ENCODE measurements at regions not wholly inside any gene's neighbourhood (a gene's known extent, or its start where the extent isn't known, plus 50 kb on each side); places are given as distances from the start of the nearest gene placed in this dataset.
A peak's percentile ranks its signal among the peaks of the same experiment; 100 is the strongest.
"Not testable (repeated sequence)": the region's sequence is repeated elsewhere in the genome, so short reads cannot be mapped to it uniquely, and the experiment has no call there.

DNA sequence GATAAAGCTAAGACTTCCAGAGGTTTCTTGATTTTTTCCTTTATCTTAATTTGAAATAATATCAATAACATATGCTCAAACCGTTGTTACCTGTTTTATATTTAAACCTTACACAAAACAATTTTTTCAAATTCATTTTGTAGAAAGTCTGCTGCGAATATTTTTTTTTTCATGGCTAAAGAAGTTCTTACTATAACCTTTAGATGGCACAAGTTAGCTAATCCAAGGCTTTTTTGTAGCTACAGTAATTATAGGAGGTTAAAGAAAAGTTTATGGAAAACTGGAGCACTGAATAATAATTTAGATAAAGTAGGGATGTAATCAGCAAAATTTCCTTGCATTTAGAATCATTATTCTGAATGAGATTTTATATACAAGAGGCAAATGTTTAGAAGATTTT lies 78.0 kb upstream of the PNPT1 start:
- DNase-seq (ENCODE audit: low spot score), result peak; percentile 45

DNA sequence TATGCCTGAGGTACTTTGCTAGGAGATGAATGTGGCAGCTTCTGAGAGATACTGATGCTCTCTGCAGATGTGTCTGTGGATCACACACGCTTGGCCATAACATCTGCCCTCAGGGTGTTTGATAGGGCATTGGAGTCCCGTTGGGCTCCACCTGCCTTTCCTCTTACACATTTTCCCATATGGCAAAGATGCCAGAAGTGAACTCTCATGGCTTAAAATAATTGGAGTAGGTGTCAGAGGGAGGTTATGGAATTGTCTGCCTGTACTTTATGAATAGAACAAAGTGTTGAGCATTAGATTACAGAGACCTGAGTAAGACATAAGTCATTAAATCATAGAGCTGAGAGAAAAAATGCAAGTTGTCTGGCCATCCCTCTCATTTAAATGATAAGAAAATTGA lies 75.3 kb upstream of the PNPT1 start:
- no peak for DNase-seq (ENCODE audit: low spot score)

DNA sequence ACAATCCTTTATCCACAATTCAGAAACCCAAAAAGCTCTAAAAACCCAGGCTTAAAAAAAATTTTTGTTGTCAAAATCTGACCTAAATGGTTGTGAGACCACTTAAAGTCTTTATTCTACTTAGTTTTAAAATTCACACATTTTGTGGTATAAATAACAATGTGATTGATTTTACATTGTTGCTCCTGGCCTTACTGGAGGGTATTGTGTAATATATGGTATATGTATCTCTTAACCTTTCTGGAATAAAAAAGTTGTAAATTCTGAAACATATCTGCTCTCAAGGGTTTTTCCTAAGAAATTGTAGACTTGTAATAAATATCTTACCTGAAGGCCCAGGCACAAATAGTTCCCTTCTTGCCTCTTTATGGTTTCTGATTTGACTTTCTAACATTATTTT lies 73.3 kb upstream of the PNPT1 start:
- DNase-seq (ENCODE audit: low spot score), result no peak

DNA sequence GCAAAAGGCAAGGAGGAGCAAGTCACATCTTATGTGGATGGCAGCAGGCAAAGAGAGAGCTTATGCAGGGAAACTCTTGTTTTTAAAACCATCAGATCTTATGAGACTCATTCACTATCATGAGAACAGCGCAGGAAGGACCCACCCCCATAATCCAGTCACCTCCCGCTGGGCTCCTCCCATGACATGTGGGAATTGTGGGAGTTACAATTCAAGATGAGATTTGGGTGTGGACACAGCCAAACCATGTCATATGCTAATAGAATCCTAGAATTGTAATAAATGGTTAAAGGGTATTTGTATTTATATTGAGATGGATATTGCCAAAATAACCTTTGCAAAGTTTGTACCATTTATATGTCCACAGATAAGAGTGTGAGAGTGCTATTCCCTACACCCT lies 72.1 kb upstream of the PNPT1 start:
- not testable (repeated sequence) for DNase-seq (ENCODE audit: low spot score)

DNA sequence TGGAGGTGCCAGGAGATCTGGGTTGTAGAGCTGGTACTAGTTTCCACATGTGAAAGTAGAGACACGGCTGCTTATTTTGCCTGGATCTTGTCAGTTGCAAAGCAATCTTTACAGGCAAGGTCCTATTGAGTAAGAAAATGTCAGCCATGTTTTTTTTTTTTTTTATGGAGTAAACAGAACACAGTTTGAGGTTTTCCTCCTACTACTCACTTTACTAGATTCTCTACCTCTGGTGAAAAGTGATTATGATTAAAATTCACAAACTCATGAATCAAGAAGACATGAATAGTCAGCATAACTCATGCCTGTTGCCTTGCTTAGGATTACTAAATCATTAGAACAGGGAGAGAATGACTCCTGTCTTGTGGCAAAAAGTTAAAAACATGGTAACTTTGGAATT lies 70.1 kb upstream of the PNPT1 start:
- no peak for DNase-seq (ENCODE audit: low spot score)

DNA sequence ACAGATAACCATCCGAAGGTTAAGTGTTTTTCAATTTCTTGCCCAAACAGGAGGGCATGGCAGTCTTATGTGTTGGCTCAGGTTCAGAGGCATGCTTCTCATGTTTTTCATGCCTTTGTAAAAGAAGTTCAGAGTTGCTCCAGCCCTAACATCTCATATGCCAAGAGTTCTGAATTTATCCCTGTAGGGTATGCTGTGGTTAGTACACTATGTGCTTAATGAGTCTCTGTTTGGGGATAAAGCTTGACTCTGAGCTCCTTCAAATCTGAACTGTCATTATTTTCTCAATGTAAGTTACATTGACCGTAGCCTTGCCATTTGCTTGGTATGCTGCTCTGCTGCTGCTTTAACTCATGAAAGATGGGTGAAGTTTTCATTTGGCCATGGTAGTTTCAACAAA lies 67.9 kb upstream of the PNPT1 start:
- no peak for DNase-seq (ENCODE audit: low spot score)

DNA sequence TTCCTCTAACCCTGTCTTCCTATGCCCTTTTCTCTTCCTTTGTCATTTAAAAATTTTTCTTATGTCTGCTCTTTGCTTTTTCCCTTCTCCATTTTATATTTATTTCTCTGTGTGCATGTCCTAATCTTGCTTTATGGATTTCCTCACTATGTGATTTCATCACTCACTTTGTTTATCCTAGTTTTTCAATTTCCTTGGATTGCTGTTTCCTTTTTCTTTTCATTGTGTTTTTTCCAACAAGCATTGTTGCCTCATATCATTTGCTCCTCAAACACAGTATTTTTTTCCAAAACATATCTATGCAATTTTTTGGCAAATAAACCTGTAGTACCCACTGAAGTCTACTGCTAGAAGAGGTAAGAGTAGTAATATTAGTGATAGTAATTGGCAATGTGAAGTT lies 67.4 kb upstream of the PNPT1 start:
- DNase-seq (ENCODE audit: low spot score), result no peak

DNA sequence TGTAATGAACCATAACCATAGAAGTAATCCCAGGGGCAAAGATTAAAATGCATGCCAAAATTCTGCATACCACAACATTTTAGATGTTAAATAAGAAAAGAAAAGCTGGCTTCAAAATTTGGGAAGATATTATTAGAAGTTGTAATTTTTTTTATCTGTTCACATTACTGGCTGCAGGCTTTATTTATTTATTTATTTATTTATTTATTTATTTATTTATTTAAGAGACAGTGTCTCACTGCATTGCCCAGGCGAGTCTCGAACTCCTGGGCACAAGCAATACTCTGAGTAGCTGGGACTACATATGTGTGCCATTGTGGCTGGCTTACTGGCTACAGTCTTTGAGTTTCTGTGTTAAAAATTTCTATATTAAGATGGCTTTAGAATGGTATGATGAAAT lies 66.5 kb upstream of the PNPT1 start:
- no peak for DNase-seq (ENCODE audit: low spot score)

DNA sequence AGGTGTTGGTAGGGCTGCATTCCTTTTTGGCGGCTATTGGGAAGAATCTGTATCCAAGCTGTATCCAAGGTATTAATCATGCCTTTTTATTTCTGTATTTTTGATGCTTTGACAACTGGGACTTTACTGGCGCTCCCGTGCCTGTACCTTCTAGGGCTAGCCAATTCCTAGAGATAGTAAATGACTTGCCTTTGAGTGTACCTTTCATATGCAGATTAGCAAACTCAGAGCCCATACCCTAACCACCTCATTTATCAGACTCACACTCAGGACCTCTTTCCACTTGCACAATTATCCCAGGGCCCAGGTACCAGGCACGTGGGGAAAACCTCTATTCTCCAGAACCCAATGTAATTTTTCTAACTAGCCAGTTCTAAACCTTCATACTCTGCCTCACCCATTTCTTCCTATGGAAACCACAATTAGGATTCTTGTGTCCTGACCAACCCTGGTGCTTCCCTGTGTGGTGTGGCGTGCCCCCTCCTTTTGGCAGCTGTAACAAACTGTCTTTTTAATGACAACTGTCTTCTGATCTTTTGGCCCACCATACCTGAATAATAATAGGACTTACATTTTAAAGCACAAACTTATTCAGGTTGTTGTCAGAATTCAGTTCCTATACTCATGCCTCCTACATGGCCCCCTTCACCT lies 65.8 kb upstream of the PNPT1 start:
- DNase-seq (ENCODE audit: low spot score), result no peak

DNA sequence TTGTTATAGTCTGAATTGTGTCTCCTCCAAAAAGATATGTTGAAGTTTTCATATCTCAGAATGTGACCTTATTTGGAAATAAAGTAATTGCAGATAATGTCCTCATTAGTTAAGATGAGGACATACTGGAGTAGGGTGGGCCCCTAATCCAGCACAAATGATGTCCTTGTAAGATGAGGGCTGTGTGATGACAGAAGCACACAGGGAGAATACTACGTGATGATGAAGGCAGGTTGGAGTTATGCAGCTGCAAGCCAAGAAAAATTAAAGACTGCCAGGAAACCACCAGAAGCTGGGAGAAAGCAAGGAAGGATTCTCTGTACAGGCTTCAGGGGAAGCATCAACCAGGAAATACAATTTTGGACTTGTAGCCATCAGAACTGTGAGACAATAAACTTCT lies 58.3 kb upstream of the PNPT1 start:
- DNase-seq (ENCODE audit: low spot score), result no peak

DNA sequence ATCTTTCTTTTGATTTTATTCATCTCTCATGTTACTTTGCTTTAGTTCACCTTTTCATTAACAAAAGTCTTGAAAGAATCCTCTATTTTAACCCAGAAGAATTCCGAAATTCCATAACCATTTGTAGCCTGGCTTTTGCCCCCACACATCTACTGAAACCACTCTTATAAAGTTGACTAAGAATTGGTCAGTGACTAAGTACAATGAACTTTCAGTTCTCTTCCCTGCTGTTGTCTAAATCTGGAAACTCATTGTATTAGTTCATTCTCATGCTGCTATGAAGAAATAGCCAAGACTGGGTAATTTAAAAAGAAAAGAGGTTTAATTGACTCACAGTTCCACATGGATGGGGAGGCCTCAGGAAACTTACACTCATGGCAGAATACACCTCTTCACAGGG lies 49.9 kb upstream of the PNPT1 start:
- peak; percentile 20 for DNase-seq (ENCODE audit: low spot score)
